Fibroblast of pulmonary artery (primary cell): ENCODE measurements at regions not wholly inside any gene's neighbourhood (a gene's known extent, or its start where the extent isn't known, plus 50 kb on each side); places are given as distances from the start of the nearest gene placed in this dataset.

Experiments used
- DNase-seq: peaks from one replicate; pipeline ENCODE4 v3.0.0-alpha.2; 2010; ENCODE audit warnings: low read depth
- H3K4me3 ChIP-seq: replicated peaks from 2 replicates; pipeline ENCODE4 v1.5.1; 2011; ENCODE audit warnings: low read depth, mild to moderate bottlenecking, control low read depth, low read length, moderate library complexity
- CTCF ChIP-seq: IDR thresholded peaks from 2 replicates; pipeline ENCODE4 v1.5.1; 2011; ENCODE audit warnings: mild to moderate bottlenecking, control low read depth, low read length, inconsistent platforms; ENCODE audit errors: missing control alignments

- no peak for TF ChIP-seq CTCF
- H3K4me3 ChIP-seq = no peak overlapping the region
- no peak for DNase-seq
These were observed 172.3 kb upstream of the SLC35G4 start for GRCh38 chr18:11437046-11437445.

- no peak overlapping the region for H3K4me3 ChIP-seq
- no peak for TF ChIP-seq CTCF
- DNase-seq = no peak
These were observed 177.0 kb upstream of the SLC35G4 start for GRCh38 chr18:11432360-11432811.

GRCh38 chr18:11429876-11430275, 179.5 kb upstream of the SLC35G4 start:
- TF ChIP-seq CTCF = no peak
- DNase-seq = no peak
- H3K4me3 ChIP-seq = no peak overlapping the region

GRCh38 chr18:11425211-11425610, 184.2 kb upstream of the SLC35G4 start:
- no peak for TF ChIP-seq CTCF
- DNase-seq = peak; percentile 31
- no peak overlapping the region for H3K4me3 ChIP-seq

- H3K4me3 ChIP-seq = no peak overlapping the region
- no peak for TF ChIP-seq CTCF
- DNase-seq = peak; percentile 16
These were observed 190.1 kb upstream of the SLC35G4 start for GRCh38 chr18:11419338-11419737.

- DNase-seq = no peak
- no peak overlapping the region for H3K4me3 ChIP-seq
- TF ChIP-seq CTCF = no peak
These were observed 196.6 kb upstream of the SLC35G4 start for GRCh38 chr18:11412811-11413210.

- H3K4me3 ChIP-seq = no peak overlapping the region
- no peak for DNase-seq
- no peak for TF ChIP-seq CTCF
These were observed 198.3 kb upstream of the SLC35G4 start for GRCh38 chr18:11411048-11411447.
